ENCODE measurements at regions not wholly inside any gene's neighbourhood (a gene's known extent, or its start where the extent isn't known, plus 50 kb on each side); places are given as distances from the start of the nearest gene placed in this dataset.
"Not testable (repeated sequence)": the region's sequence is repeated elsewhere in the genome, so short reads cannot be mapped to it uniquely, and the experiment has no call there.

DNA sequence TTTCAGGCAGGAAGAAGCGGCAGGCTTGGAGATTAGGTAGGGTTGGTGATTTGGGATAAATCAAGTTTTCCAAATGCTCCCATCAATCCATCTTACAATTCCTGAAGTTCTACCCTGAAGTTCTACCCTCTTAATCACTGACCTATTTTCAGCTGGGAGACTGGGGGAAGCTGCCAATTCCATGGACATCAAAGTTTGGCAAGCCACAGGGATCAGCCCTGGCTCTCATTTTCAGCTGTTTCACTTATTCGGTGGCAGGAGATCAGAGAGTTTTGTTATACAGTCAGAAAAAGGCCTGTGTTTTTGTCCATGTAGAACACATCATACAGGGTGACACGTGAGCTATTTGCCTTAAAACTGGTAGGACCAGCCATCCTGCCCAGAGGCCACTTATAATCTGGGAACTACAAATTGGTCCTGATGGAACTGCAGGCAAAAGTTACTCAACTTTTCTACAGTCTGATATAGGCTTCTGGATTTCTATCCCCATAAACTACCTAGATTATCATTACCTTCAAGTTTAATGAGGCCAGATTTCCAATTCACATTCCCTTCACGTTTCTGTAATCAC is 112.9 kb upstream of the ZNF746 start:
- FAIRE-seq (no peak), DNase-seq (ENCODE audit: low spot score in 2 of 2) (no peak)

DNA sequence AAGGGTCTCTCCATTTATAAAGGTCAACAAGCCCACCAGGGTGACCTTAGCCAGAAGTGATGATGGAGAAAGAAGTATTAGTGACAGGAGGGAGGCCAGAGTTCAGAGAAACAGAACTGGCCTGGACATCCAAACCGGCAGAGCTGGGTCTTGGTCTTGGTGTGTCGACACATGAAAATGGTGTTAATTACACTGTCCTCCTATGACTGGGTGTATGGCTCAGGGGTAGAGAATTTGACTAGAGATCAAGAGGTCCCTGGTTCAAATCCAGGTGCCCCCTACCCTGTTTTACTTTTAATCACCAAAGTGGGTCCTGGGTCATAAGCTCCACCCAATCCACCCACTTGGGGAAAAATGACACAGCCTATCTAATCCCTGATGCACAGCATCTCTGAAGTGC is 110.6 kb upstream of the ZNF746 start:
- no peak for DNase-seq (ENCODE audit: low spot score in 2 of 2)

DNA sequence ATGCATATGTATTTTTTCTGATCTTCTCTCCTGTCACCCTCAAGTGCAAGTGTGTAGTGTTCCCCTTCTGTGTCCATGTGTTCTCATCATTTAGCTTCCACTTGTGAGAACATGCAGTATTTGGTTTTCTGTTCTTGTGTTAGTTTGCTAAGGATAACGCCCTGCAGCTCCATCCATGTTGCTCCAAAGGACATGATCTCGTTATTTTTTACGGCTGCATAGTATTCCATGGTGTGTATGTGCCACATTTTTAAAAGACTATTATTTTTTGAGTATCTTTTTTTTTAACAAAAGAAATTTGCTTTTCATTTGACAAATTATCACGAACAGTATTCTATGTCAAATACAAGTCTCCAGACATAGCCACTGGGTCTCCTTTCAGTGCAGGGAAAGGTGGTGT is 110.1 kb upstream of the ZNF746 start:
- FAIRE-seq, result no peak

More for the DNA sequence above, 110.6 kb upstream of the ZNF746 start:
- FAIRE-seq, result no peak

DNA sequence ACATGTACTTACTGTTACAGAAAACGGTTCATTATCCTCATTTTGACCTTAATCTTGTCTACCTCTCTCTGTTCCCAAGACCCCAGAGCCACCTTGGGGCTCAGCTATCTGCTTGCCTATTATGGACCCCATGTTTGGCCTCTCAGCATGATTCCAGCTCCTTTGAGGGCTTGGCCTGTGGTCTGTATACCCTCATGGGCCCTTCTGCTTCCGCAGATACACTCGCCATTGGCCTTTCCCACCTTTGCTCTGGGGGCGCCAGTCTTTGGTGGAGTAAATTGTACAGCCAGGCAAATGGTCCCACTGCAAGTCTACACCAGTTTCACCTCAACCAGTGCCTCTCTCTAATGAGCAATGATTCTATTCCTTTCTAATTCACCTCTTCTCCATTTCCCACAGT is 109.2 kb upstream of the ZNF746 start:
- FAIRE-seq (no peak), DNase-seq (ENCODE audit: low spot score in 2 of 2) (no peak)

More for the DNA sequence above, 110.1 kb upstream of the ZNF746 start:
- DNase-seq (ENCODE audit: low spot score in 2 of 2), result no peak

DNA sequence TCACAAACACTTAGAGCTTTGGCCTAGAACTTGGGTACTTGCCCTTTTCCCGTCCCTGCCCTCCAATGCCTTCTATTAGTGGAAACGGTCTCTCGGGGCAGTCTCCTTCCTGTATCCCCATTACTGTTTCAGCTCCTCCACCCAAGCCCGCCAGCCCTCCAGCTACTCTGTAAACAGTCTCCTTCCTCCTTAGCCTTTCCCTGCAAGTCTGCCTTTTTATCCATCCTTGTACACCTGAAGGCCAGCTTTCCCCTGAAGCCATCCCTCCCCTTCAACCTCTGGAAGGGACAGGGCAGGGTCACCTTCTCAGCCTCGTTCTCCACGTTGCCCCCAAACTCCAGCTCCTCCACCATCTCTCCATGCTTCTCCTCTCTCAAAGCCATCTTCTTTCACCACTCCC is 108.1 kb upstream of the ZNF746 start:
- FAIRE-seq (no peak), DNase-seq (ENCODE audit: low spot score in 2 of 2) (no peak)

DNA sequence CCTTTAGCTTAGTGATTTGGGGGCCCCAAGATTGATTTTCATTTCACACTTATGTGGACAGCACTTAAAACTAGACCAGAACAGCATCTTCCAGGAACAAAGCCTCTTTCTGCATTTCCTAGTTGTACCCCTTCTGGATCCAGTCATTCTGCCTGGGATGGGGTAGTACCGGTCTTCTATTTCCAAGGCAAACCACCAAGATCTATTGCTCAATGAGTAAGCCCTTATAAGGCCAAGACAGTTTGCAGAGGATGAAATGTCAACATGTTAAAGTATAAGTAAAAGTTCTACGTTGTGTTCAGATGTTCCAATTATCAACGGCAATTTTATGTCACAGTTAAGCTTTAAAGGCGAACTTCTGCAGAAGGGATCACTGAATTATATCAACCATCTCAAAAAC is 106.9 kb upstream of the ZNF746 start:
- FAIRE-seq (no peak), DNase-seq (ENCODE audit: low spot score in 2 of 2) (no peak)

DNA sequence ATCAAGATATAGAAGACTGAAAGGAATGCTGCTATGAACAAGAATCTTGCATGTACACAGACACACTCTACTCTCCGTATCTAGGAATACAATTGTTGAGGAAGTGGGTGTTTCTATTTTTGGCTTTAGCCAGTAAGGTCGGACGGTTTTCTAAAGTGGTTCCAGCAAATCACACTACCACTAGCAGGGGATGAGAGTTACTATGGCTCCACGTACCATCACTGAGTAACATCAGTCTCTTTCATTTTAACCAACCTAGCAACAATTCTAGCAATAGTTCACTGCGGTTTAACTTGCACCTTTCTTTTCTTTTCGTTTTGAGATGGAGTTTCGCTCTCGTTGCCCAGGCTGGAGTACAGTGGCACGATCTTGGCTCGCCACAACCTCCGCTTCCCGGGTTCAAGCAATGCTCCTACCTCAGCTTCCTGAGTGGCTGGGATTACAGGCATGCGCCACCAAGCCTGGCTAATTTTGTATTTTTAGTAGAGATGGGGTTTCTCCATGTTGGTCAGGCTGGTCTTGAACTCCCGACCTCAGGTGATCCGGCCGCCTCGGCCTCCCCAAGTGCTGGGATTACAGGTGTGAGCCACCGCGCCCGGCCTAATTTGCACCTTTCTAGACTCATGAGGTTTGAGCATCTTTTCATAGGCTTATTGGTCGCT is 103.2 kb upstream of the ZNF746 start:
- DNase-seq (ENCODE audit: low spot score in 2 of 2); FAIRE-seq: not testable (repeated sequence)

DNA sequence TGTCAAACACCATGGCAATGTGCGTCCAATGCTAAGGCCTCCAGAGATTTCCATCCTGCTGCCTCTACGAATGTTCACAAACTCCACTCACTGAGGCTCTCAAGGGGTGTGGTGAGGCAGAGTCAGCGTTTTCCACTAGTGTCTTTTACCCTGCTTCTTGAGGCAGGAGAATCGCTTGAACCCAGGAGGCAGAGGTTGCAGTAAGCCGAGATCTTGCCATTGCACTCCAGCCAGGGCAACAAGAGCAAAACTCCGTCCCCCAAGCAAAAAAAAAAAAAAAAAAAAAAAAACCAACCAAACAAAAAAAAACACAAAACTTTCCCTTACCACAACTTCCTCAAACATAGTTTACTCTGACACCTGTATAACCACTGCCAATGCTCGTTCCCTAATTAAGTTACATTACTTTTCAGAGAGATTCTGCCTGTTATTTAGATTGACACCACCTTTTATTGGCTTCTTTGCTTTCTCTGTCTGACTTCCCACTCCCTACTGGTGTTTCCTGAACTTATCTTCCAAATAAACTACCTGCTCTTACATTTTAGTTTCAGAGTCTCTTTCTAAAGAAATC is 102.1 kb upstream of the ZNF746 start:
- FAIRE-seq (no peak), DNase-seq (ENCODE audit: low spot score in 2 of 2) (no peak)

DNA sequence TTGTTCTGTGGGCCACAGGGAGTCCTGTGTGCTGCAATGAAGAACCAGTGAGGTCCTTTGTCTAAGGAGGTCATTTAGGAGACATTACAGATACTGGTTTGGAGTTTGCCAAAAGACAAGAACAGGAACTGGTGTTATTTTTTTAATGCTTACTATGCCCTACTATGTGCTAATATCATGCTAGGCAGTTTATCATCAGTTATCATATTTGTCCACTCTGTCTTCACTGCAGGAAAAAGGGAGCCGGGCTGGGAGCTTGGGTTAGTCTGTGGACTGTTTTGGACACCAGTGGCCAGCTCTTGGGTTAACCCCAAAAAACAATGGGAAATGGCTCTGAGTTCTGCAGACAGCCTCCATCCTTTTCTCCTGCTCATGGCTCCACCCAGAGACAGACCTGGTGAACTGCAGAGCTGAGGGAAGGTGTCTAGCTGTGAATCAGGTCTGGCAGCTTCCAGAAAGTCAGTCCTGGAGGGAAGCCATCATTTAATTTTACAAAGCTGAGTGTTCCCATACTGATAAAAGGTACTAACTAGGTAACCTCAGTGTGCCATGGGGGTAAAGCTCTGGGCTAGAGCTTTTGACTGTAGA is 101.2 kb upstream of the ZNF746 start:
- no peak for FAIRE-seq
- DNase-seq (ENCODE audit: low spot score in 2 of 2), result peak in 1 of 2 donors; percentile 20

DNA sequence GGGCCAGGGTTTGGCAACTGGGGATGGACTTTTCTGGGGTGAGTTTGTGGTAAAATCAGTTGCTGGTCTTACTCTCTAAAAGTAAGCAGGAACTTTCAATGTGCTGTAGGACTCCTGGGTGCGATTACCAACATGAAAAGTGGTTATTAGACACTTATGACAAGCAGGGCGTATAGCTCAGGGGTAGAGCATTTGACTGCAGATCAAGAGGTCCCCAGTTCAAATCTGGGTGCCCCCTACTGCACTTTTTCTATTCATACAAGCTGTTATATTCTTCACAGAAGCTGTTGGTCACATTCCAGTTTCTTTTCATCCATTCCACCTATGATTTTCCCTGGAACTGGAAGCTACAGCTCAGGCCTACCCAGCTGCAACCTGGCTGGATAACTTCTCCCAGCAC is 100.2 kb upstream of the ZNF746 start:
- DNase-seq (ENCODE audit: low spot score in 2 of 2); FAIRE-seq: not testable (repeated sequence)

DNA sequence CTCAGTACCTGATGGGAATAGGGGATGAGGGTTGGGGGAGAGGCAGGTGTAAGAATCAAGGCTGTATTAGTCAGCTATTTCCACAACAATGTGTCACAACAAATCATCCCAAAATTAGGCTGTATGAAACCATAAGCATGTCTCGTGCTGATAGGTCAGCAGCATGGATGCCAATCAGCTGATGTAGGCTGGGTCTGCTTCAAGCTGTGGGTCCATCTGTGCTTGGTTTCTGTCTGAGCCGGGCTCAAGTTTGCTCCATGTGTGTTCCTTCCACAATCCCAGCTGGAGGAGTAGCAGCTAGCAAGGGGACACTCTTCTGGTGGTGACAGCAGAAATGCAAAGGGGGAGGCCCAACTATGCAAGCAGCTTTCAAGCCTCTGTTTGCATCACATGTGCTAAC is 97.9 kb upstream of the ZNF746 start:
- FAIRE-seq, result no peak
- DNase-seq (ENCODE audit: low spot score in 2 of 2), result no peak

DNA sequence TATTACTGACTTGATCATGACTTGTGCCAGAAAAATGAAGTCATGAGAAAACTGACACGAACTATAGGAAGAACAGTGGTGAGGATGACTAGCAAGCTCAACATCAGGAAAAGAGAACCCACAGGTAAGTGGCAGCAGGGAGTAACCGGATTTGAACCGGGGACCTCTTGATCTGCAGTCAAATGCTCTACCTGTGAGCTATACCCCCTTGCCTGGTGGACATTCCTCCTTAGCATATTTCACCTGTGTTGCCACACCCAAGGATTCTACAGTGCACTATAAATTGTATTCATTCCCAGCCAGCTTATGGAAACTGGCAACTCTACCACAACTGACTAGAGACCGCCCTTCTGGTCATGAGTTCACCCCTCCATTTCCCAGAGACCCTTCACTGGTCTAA is 97.5 kb upstream of the ZNF746 start:
- FAIRE-seq, result no peak
- no peak for DNase-seq (ENCODE audit: low spot score in 2 of 2)

DNA sequence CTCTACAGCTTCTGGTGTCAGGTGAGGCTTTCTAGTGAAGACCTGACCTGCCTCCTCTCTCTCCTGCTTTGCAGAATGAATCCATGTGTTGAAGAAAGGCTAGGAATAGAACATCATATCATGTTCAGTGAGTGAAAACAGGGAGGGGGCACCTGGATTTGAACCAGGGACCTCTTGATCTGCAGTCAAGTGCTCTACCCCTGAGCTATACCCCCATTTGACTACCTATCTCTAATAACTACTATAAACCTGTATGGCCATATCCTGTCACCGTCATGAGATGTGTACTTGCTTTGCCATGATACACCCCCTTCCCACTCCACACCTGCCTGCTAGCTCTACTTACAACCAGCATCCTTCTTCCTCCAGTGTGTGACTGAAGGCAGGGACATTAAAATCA is 91.3 kb upstream of the ZNF746 start:
- FAIRE-seq, result no peak
- DNase-seq (ENCODE audit: low spot score in 2 of 2), result no peak

DNA sequence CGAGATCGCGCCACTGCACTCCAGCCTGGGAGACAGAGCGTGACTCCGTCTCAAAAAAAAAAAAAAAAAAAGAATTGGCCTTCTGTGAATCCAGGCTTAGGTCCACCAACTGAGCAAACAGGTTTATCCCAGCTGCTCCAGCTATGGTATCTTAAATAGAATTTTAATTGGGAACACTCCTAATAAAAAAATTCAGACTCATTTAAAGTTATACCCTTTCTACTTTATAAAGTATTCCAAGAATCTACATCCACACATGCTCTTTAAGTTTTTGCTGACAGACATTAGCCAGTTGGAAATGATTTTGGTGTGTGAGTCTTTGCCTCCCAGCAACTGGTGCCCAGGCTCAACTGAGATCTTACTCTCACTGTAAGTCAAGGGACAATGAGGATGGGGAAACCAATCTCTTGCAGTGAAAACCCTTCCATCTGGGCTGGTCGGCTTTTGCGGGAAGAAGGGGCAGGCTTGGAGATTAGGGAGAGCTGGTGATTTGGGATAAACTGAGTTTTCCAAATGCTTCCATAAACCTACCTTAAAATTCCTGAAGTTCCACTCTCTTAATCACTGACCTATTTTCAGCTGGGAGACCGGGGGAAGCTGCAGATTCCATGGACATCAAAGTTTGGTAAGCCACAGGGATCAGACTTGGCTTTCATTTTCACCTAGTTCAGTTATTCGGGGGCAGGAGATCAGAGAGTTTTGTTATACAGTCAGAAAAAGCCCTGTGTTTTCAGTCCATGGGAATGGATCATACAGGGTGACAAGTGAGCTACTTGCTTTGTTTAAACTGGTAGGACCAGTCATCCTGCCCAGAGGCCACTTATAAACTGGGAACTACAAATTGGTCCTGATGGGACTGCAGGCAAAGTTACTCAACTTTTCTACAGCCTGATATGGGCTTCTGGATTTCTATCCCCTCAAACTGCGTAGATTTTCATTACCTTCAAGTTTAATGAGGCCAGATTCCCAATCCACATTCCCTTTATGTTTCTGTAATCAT is 89.3 kb upstream of the ZNF746 start:
- FAIRE-seq (no peak), DNase-seq (ENCODE audit: low spot score in 2 of 2) (no peak)

DNA sequence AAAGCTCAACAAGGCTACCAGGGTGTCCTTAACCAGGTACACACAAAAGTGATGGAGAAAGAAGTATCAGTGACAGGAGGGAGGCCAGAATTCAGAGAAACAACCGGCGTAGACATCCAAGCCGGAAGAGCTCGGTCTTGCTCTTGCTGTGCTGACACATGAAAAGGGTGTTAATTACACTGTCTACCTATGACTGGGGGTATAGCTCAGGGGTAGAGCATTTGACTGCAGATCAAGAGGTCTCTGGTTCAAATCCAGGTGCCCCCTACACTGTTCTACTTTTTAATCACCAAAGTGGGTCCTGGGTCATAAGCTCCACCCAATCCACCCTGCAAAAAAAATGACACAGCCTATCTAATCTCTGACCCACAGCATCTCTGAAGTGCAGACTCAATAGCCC is 86.9 kb upstream of the ZNF746 start:
- FAIRE-seq (no peak), DNase-seq (ENCODE audit: low spot score in 2 of 2) (no peak)

DNA sequence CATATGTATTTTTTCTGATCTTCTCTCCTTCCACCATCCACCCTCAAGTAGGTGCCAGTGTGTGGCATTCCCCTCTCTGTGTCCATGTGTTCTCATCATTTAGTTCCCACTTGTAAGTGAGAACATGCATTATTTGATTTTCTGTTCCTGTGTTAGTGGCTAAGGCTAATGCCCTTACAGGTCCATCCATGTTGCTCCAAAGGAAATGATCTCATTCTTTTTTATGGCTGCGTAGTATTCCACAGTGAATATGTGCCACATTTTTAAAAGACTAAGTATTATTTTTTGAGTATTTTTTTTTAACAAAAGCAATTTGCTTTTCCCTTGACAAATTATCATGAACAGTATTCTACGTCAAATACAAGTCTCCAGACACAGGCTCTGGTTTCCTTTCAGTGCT is 86.4 kb upstream of the ZNF746 start:
- FAIRE-seq, result no peak
- no peak for DNase-seq (ENCODE audit: low spot score in 2 of 2)

DNA sequence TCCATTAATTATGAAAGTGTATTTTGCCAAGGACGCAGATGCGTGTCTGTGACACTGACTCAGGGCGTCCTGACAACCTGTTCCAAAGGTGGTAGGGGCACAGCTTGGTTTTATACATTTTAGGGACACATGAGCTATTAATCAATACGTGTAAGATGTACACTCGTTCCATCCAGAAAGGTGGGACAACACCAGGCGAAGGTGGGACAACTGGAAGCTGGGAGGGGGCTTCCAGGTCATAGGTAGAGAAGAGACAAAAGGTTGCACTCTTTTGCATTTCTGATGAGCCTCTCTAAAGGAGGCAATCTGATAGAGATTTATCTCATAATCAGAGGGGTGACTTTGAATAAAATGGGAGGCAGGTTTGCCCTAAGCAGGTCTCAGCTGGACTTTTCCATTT is 82.7 kb upstream of the ZNF746 start:
- DNase-seq (ENCODE audit: low spot score in 2 of 2), result no peak
- FAIRE-seq, result no peak

DNA sequence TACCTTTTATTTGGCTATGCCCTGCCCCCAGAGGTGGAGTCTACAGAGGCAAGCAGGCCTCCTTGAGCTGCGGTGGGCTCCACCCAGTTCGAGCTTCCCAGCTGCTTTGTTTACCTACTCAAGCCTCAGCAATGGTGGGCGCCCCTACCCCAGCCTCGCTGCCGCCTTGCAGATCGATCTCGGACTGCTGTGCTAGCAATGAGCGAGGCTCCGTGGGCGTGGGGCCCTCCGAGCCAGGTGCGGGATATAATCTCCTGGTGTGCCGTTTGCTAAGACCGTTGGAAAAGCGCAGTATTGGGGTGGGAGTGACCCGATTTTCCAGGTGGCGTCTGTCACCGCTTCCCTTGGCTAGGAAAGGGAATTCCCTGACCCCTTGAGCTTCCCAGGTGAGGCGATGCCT is 81.8 kb upstream of the ZNF746 start:
- not testable (repeated sequence) for DNase-seq (ENCODE audit: low spot score in 2 of 2); FAIRE-seq

DNA sequence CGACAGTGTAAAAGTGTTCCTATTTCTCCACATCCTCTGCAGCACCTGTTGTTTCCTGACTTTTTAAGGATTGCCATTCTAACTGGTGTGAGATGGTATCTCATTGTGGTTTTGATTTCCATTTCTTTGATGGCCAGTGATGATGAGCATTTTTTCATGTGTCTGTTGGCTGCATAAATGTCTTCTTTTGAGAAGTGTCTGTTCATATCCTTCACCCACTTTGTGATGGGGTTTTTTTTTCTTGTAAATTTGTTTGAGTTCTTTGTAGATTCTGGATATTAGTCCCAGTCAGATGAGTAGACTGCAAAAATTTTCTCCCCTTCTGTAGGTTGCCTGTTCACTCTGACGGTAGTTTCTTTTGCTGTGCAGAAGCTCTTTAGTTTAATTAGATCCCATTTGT is 76.8 kb upstream of the ZNF746 start:
- FAIRE-seq; DNase-seq (ENCODE audit: low spot score in 2 of 2): not testable (repeated sequence)

DNA sequence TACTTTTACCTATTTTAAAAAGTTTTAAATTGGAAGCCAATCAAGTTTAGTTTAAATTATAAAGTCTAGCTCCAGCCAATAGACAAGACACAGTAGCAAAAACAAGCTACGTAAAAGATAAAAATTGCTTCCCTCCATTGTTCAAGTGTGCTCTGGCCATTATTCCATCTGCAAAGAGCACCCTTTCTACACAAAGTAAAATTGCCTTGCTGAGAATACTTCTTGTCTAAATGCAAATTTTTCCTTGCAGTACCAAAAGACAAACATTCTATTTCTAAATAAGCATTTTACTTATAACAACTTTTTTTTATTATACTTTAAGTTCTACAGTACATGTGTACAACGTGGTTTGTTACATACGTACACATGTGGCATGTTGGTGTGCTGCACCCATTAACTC is 75.9 kb upstream of the ZNF746 start:
- FAIRE-seq (no peak), DNase-seq (ENCODE audit: low spot score in 2 of 2) (no peak)

DNA sequence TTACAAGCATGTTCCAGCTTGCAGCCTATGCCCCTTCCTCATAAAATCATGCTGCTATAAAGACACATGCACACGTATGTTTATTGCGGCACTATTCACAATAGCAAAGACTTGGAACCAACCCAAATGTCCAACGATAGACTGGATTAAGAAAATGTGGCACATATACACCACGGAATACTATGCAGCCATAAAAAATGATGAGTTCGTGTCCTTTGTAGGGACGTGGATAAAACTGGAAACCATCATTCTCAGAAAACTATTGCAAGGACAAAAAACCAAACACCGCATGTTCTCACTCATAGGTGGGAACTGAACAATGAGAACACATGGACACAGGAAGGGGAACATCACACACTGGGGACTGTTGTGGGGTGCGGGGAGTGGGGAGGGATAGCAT is 75.3 kb upstream of the ZNF746 start:
- FAIRE-seq; DNase-seq (ENCODE audit: low spot score in 2 of 2): not testable (repeated sequence)

All from frontal cortex (tissue), 3 donors.